B cell (primary cell): ENCODE measurements at regions not wholly inside any gene's neighbourhood (a gene's known extent, or its start where the extent isn't known, plus 50 kb on each side); places are given as distances from the start of the nearest gene placed in this dataset.

ENCODE experiments used
- CTCF ChIP-seq: fragments of 200-600 bp; IDR thresholded peaks from one replicate; pipeline ENCODE4 v1.8.0; 2022; ENCODE audit warnings: antibody characterized with exemption, mild to moderate bottlenecking
- EZH2 ChIP-seq: IDR thresholded peaks from 2 replicates; pipeline ENCODE4 v1.6.1; 2012; ENCODE audit warnings: borderline replicate concordance, low read depth, mild to moderate bottlenecking, moderate library complexity, low read length; ENCODE audit not compliant: insufficient read depth, poor library complexity, severe bottlenecking

- TF ChIP-seq CTCF: no peak
- no peak for TF ChIP-seq EZH2
Observed at GRCh38 chr9:104986096-104986495, 58.1 kb upstream of the ABCA1 start.
